ENCODE measurements at regions not wholly inside any gene's neighbourhood (a gene's known extent, or its start where the extent isn't known, plus 50 kb on each side); places are given as distances from the start of the nearest gene placed in this dataset.
A peak's percentile ranks its signal among the peaks of the same experiment; 100 is the strongest.

- no peak for TF ChIP-seq FUS (optimal IDR thresholded peaks at IDR 0.05; ENCODE audit: low read depth, low read length)
- no peak for TF ChIP-seq CEBPB (tag; IDR thresholded peaks at IDR 0.05)
- TF ChIP-seq EP300 (IDR thresholded peaks at IDR 0.05; ENCODE audit: low read length): no peak
- no peak for TF ChIP-seq BACH1 (tag; IDR thresholded peaks at IDR 0.05)
- TF ChIP-seq RNF2 (IDR thresholded peaks at IDR 0.05): no peak
- TF ChIP-seq ZBTB12 (CRISPR knock-in tag; IDR thresholded peaks at IDR 0.05): no peak
- peak; percentile 97 for TF ChIP-seq REST (IDR thresholded peaks at IDR 0.05; ENCODE audit: borderline replicate concordance)
- peak; percentile 91 for TF ChIP-seq REST (CRISPR knock-in tag; IDR thresholded peaks at IDR 0.05; ENCODE audit: low read depth)
- TF ChIP-seq MYC (IDR thresholded peaks at IDR 0.05; ENCODE audit: low read depth, low read length): no peak
- TF ChIP-seq MYC (CRISPR knock-in tag; IDR thresholded peaks at IDR 0.05; ENCODE audit: borderline replicate concordance, low read depth): no peak
- TF ChIP-seq CTCF (IDR thresholded peaks at IDR 0.05 in 2 of 3, conservative IDR thresholded peaks at IDR 0.05 in 1 of 3; ENCODE audit: insufficient read depth in 2 of 3, low read depth in 1 of 3, low read length in 3 of 3): no peak
- no peak for TF ChIP-seq ZBTB7A (IDR thresholded peaks at IDR 0.05; ENCODE audit: borderline replicate concordance, control insufficient read depth, low read depth, low read length)
- TF ChIP-seq SREBF1 (IDR thresholded peaks at IDR 0.05; ENCODE audit: borderline replicate concordance, low read depth, low read length): no peak
- no peak for TF ChIP-seq ZNF436 (CRISPR knock-in tag; IDR thresholded peaks at IDR 0.05)
- no peak for TF ChIP-seq BRF2 (IDR thresholded peaks at IDR 0.05; ENCODE audit: borderline replicate concordance, insufficient read depth, insufficient read length)
Measured at GRCh38 chr12:108004319-108004718, 124.8 kb upstream of the WSCD2 start.

Measured in K562 (cell line).